PC-3 (cell line): ENCODE measurements at regions not wholly inside any gene's neighbourhood (a gene's known extent, or its start where the extent isn't known, plus 50 kb on each side); places are given as distances from the start of the nearest gene placed in this dataset.

Source experiments
- ATAC-seq: fragments of 200-7000 bp; cut with Tn5 transposase; 2 replicates; pipeline ENCODE4 v1.9.1; 2020; ENCODE audit warnings: mild to moderate bottlenecking, moderate library complexity
- BruUV-seq: library from RNA; stranded (reverse); fragments of 400-500 nt; replicated peaks from 2 replicates; lab custom pipeline; 2021; lab: Mats Ljungman, UMichigan
- CTCF ChIA-PET: fragments of 300-600 bp; sonication (Branson Sonifier 250); formaldehyde crosslinking; loops from one replicate; lab custom pipeline; 2022; ENCODE audit warnings: antibody characterized with exemption; lab: Charles Lee
- POLR2A ChIA-PET: fragments of 300-600 bp; sonication (Branson Sonifier 250); formaldehyde crosslinking; loops from one replicate; lab custom pipeline; 2022; ENCODE audit warnings: antibody characterized with exemption; ENCODE audit not compliant: unreplicated experiment; lab: Charles Lee
- DNase-seq: peaks from one replicate; pipeline ENCODE4 v3.0.0-alpha.2; 2015
- H2AFZ ChIP-seq: fragments of 300-600 bp; sonication (generic); 2 replicates; pipeline ENCODE4 v1.6.0; 2016; ENCODE audit warnings: antibody characterized with exemption, low read length
- H3F3A ChIP-seq: fragments of 300-600 bp; sonication (generic); one replicate; pipeline ENCODE4 v1.6.0; 2017; ENCODE audit warnings: antibody characterized with exemption, low read length, control low read depth, mild to moderate bottlenecking; ENCODE audit not compliant: unreplicated experiment
- H3K27ac ChIP-seq: fragments of 300-600 bp; sonication (generic); 2 replicates; pipeline ENCODE4 v1.5.1; 2016; ENCODE audit warnings: mild to moderate bottlenecking, low read length
- H3K27me3 ChIP-seq: fragments of 300-600 bp; sonication (generic); 2 replicates; pipeline ENCODE4 v1.6.1; 2016; ENCODE audit warnings: low read length, mixed read lengths
- H3K36me3 ChIP-seq: fragments of 300-600 bp; sonication (generic); 2 replicates; pipeline ENCODE4 v1.6.1; 2016; ENCODE audit warnings: low read depth, mixed run types, low read length, mixed read lengths
- H3K4me1 ChIP-seq: fragments of 300-600 bp; sonication (generic); 2 replicates; pipeline ENCODE4 v1.5.1; 2016; ENCODE audit warnings: low read length; ENCODE audit not compliant: insufficient read depth
- H3K4me2 ChIP-seq: fragments of 300-600 bp; sonication (generic); 2 replicates; pipeline ENCODE4 v1.6.0; 2016; ENCODE audit warnings: low read length
- H3K4me3 ChIP-seq: fragments of 300-600 bp; sonication (generic); 2 replicates; pipeline ENCODE4 v1.5.1; 2016; ENCODE audit warnings: mild to moderate bottlenecking, low read length, mixed read lengths
- H3K79me2 ChIP-seq: fragments of 300-600 bp; sonication (generic); 2 replicates; pipeline ENCODE4 v1.6.1; 2017; ENCODE audit warnings: low read length, mixed read lengths
- H3K9ac ChIP-seq: fragments of 300-600 bp; sonication (generic); 2 replicates; pipeline ENCODE4 v1.6.0; 2016; ENCODE audit warnings: mild to moderate bottlenecking, low read length
- H3K9me2 ChIP-seq: fragments of 300-600 bp; sonication (generic); replicated peaks from 2 replicates; pipeline ENCODE4 v1.6.1; 2016; ENCODE audit warnings: mixed run types, low read length, mixed read lengths
- H3K9me3 ChIP-seq: fragments of 300-600 bp; sonication (generic); 2 replicates; pipeline ENCODE4 v1.6.1; 2016; ENCODE audit warnings: low read length, mixed read lengths
- H4K20me1 ChIP-seq: fragments of 300-600 bp; sonication (generic); 2 replicates; pipeline ENCODE4 v1.6.1; 2016; ENCODE audit warnings: low read length, mixed read lengths
- EZH2 ChIP-seq: fragments of 300-600 bp; sonication (generic); IDR thresholded peaks from one replicate; pipeline ENCODE4 v1.6.1; 2017; ENCODE audit warnings: antibody characterized with exemption, mild to moderate bottlenecking, low read length; ENCODE audit not compliant: unreplicated experiment
- EZH2phosphoT487 ChIP-seq: fragments of 300-600 bp; sonication (generic); IDR thresholded peaks from 2 replicates; pipeline ENCODE4 v1.6.1; 2018; ENCODE audit warnings: mild to moderate bottlenecking, antibody characterized with exemption, low read length, borderline replicate concordance
- intact Hi-C: fragments of 100-400 bp; cut with micrococcal nuclease; formaldehyde crosslinking; loops from 2 replicates; pipeline ENCODE4 v1.9.0; 2023
- TF ChIP-seq, protein P1 (sequence below): fragments of 300-600 bp; sonication (generic); conservative IDR thresholded peaks from 2 replicates; pipeline ENCODE4 v1.5.1; 2017; ENCODE audit warnings: antibody characterized with exemption, low read depth, mild to moderate bottlenecking, low read length

DNA sequence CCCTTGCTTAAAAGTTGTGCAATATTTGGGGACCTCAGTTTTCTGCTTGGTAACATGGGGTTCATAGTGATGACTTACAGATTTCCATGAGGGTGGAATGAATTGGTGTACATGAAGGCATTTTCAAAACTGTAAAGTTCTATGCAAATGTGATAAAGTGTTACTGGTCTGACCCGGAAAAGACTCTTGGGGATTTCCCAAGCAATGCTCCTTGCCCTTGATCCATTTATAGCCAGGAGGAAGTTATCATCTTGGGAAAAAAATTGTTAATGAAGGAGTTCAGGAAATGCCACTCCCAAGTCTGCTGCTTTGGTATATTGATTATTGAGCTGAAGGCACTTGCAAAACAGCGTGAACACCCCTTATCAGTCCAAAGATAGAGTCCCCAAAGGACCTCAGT, 96.3 kb upstream of the ZPBP start:
- no peak for DNase-seq
- no peak overlapping the region for H3K9ac ChIP-seq
- BruUV-seq = no TSS peak
- ATAC-seq = no peak
- H3K9me2 ChIP-seq = no peaks in the 10 kb centered on the region
- no peak overlapping the region for H3K4me2 ChIP-seq
- H3K27ac ChIP-seq = no peak overlapping the region
- TF ChIP-seq, protein P1, sequence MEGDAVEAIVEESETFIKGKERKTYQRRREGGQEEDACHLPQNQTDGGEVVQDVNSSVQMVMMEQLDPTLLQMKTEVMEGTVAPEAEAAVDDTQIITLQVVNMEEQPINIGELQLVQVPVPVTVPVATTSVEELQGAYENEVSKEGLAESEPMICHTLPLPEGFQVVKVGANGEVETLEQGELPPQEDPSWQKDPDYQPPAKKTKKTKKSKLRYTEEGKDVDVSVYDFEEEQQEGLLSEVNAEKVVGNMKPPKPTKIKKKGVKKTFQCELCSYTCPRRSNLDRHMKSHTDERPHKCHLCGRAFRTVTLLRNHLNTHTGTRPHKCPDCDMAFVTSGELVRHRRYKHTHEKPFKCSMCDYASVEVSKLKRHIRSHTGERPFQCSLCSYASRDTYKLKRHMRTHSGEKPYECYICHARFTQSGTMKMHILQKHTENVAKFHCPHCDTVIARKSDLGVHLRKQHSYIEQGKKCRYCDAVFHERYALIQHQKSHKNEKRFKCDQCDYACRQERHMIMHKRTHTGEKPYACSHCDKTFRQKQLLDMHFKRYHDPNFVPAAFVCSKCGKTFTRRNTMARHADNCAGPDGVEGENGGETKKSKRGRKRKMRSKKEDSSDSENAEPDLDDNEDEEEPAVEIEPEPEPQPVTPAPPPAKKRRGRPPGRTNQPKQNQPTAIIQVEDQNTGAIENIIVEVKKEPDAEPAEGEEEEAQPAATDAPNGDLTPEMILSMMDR = no peak
- TF ChIP-seq EZH2phosphoT487 (no peak), EZH2 (no peak)
- H4K20me1 ChIP-seq = no peaks in the 10 kb centered on the region
- H3K4me3 ChIP-seq = no peak overlapping the region
- no peaks in the 10 kb centered on the region for H3K79me2 ChIP-seq
- H2AFZ ChIP-seq = no peak overlapping the region
- H3F3A ChIP-seq = no peaks in the 10 kb centered on the region
- no peaks in the 10 kb centered on the region for H3K9me3 ChIP-seq
- CTCF ChIA-PET = no interaction called here
- POLR2A ChIA-PET = no interaction called here
- intact Hi-C loops = no loop called here
- no peaks in the 10 kb centered on the region for H3K36me3 ChIP-seq
- H3K4me1 ChIP-seq = no peaks in the 10 kb centered on the region
- H3K27me3 ChIP-seq = peaks cover 74% of the 10 kb centered on the region

DNA sequence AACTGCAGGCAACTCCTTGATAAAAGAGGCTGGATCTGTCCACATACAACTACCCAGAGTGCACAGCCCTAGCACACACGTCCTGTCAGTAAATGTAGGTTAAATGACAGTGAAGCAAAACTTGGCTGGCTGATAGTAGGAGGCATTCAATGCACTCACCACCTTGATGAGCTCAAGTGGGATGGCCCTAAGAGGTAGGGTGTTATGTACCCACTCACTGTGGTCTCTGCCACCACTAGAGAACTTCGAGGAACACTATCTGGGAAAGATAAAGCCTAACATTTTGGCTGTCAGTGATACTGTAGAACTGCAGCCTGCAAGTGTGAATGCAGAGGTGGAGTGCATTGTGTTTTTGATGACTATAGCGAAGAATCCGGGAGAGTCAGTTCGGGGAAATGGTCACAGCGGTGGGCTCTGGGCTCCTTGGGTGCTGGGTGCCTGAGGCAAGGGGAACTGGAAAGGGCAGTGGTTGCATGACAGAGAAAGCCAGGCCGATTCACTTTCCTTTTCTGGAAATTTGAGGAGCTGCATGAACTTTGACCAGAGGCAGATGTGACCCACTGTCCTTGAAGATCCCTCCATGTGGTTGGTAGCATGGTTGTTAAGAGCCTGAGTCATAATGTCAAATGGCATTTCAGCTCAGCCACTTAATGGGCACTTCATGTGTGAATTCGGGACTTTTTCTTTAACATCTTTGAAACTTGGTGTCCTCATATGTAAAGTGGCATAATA, 93.1 kb upstream of the ZPBP start:
- Histone ChIP-seq H3K36me3 (no peaks in the 10 kb centered on the region), H3K4me1 (no peaks in the 10 kb centered on the region), H3F3A (no peaks in the 10 kb centered on the region), H4K20me1 (no peaks in the 10 kb centered on the region), H2AFZ (no peak overlapping the region), H3K27ac (no peak overlapping the region), H3K9ac (no peak overlapping the region), H3K79me2 (no peaks in the 10 kb centered on the region), H3K4me2 (no peak overlapping the region), H3K9me2 (no peaks in the 10 kb centered on the region), H3K4me3 (no peak overlapping the region), H3K9me3 (no peaks in the 10 kb centered on the region), H3K27me3 (peaks cover 53% of the 10 kb centered on the region)
- DNase-seq (no peak), ATAC-seq (no peak)
- TF ChIP-seq EZH2phosphoT487 = no peak
- TF ChIP-seq, protein P1 = no peak
- TF ChIP-seq EZH2 = no peak
- no TSS peak for BruUV-seq
- ChIA-PET POLR2A (no interaction called here), CTCF (no interaction called here)
- intact Hi-C loops = no loop called here

DNA sequence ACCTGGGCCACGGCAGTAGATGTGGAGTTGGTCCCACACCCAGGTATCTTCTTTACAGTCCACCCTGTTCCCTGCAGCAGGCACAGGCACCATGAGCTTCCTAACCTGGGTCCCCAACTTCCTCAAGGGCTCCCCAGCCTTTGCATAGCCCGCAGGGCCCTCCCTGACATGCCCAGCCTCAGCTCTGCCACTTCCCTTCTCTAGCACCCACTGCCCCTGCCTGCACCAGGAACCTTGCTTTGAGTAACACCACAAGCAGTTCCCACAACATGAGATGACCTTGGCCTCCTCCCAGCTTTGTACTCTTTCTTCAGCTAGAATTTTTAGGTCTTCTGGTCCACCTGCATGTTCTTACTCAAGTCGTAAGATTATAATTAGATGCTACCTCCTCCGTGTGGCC, 92.2 kb upstream of the ZPBP start:
- H3K27me3 ChIP-seq = peaks cover 50% of the 10 kb centered on the region
- no peak overlapping the region for H2AFZ ChIP-seq
- TF ChIP-seq EZH2phosphoT487 (no peak), EZH2 (no peak)
- TF ChIP-seq, protein P1 = no peak
- H3F3A ChIP-seq = no peaks in the 10 kb centered on the region
- H3K27ac ChIP-seq = no peak overlapping the region
- BruUV-seq = no TSS peak
- H3K9ac ChIP-seq = no peak overlapping the region
- no peaks in the 10 kb centered on the region for H3K36me3 ChIP-seq
- POLR2A ChIA-PET = no interaction called here
- H3K4me2 ChIP-seq = no peak overlapping the region
- no peaks in the 10 kb centered on the region for H3K79me2 ChIP-seq
- DNase-seq (no peak), ATAC-seq (no peak)
- no peaks in the 10 kb centered on the region for H3K9me2 ChIP-seq
- no peaks in the 10 kb centered on the region for H3K4me1 ChIP-seq
- intact Hi-C loops = no loop called here
- H3K9me3 ChIP-seq = no peaks in the 10 kb centered on the region
- H4K20me1 ChIP-seq = no peaks in the 10 kb centered on the region
- H3K4me3 ChIP-seq = no peak overlapping the region
- CTCF ChIA-PET = no interaction called here
